CD4-positive, alpha-beta memory T cell (primary cell): ENCODE measurements at regions not wholly inside any gene's neighbourhood (a gene's known extent, or its start where the extent isn't known, plus 50 kb on each side); places are given as distances from the start of the nearest gene placed in this dataset.

Experiments used
- CTCF ChIA-PET: fragments of 350-600 bp; sonication (Branson Sonifier 250); formaldehyde crosslinking; loops from one replicate; lab custom pipeline; 2021; ENCODE audit warnings: inconsistent platforms; ENCODE audit not compliant: partially characterized antibody; lab: Charles Lee
- POLR2A ChIA-PET: fragments of 350-600 bp; sonication (Branson Sonifier 250); formaldehyde crosslinking; loops from one replicate; lab custom pipeline; 2021; ENCODE audit not compliant: partially characterized antibody; lab: Charles Lee
- DNase-seq, 5 donors: peaks; one replicate each; pipeline versions ENCODE4 v3.0.0 to v3.0.0-alpha.2; 2020 to 2022; ENCODE audit warnings: mixed read lengths in 1 of 5
- H3K27ac ChIP-seq: one replicate; pipeline ENCODE4 v1.7.0; 2013; ENCODE audit warnings: low read depth, low read length
- H3K27me3 ChIP-seq: 2 replicates; pipeline ENCODE4 v1.7.0; 2013; ENCODE audit warnings: mild to moderate bottlenecking, low read length, moderate library complexity; ENCODE audit not compliant: insufficient read depth
- H3K36me3 ChIP-seq: 2 replicates; pipeline ENCODE4 v1.7.0; 2013; ENCODE audit warnings: mild to moderate bottlenecking, low read length, moderate library complexity; ENCODE audit not compliant: insufficient read depth
- H3K4me1 ChIP-seq: 2 replicates; pipeline ENCODE4 v1.7.0; 2013; ENCODE audit warnings: mild to moderate bottlenecking, low read length, moderate library complexity; ENCODE audit not compliant: insufficient read depth
- H3K4me3 ChIP-seq, 2 donors: one replicate each; pipeline ENCODE4 v1.7.0; 2013; ENCODE audit warnings: low read length in 2 of 2, mild to moderate bottlenecking in 1 of 2
- H3K9me3 ChIP-seq, 2 donors: one replicate each; pipeline ENCODE4 v1.7.0; 2013; ENCODE audit warnings: low read length in 2 of 2, control low read depth in 1 of 2; ENCODE audit not compliant: control insufficient read depth in 1 of 2
- H3K27ac Mint-ChIP-seq, 7 donors: one replicate each; pipeline ENCODE4 v1.8.0; 2020 to 2021; ENCODE audit warnings: mixed read lengths in 7 of 7, mild to moderate bottlenecking in 6 of 7, inconsistent platforms in 3 of 7, moderate library complexity in 3 of 7
- H3K27me3 Mint-ChIP-seq, 2 donors: one replicate each; pipeline ENCODE4 v1.8.0; 2020 to 2021; ENCODE audit warnings: mixed read lengths in 2 of 2
- H3K36me3 Mint-ChIP-seq, 2 donors: one replicate each; pipeline ENCODE4 v1.8.0; 2020 to 2021; ENCODE audit warnings: mixed read lengths in 2 of 2, inconsistent platforms in 1 of 2, mild to moderate bottlenecking in 1 of 2
- H3K4me1 Mint-ChIP-seq, 4 donors: one replicate each; pipeline ENCODE4 v1.8.0; 2020 to 2021; ENCODE audit warnings: mixed read lengths in 4 of 4, mild to moderate bottlenecking in 1 of 4
- H3K4me3 Mint-ChIP-seq, 8 donors: one replicate each; pipeline ENCODE4 v1.8.0; 2020 to 2021; ENCODE audit warnings: mixed read lengths in 8 of 8, mild to moderate bottlenecking in 7 of 8, moderate library complexity in 6 of 8, inconsistent platforms in 3 of 8
- H3K9me3 Mint-ChIP-seq, 8 donors: one replicate each; pipeline ENCODE4 v1.8.0; 2020 to 2021; ENCODE audit warnings: mixed read lengths in 8 of 8, mild to moderate bottlenecking in 5 of 8, inconsistent platforms in 3 of 8, moderate library complexity in 1 of 8
- intact Hi-C: fragments of 100-400 bp; cut with micrococcal nuclease; formaldehyde crosslinking; loops from one replicate; pipeline ENCODE4 v1.15.1; 2023

GRCh38 chr9:89808756-89809181, 204.0 kb downstream of the GADD45G start:
- no peak overlapping the region for H3K4me3 ChIP-seq
- POLR2A ChIA-PET, result no interaction called here
- Mint-ChIP-seq H3K4me1 (no peaks in the 10 kb centered on the region), H3K27me3 (no peaks in the 10 kb centered on the region), H3K9me3 (no peaks in the 10 kb centered on the region), H3K36me3 (no peaks in the 10 kb centered on the region), H3K27ac (no peak overlapping the region), H3K4me3 (no peak overlapping the region)
- H3K27ac ChIP-seq, result no peak overlapping the region
- H3K36me3 ChIP-seq, result no peaks in the 10 kb centered on the region
- CTCF ChIA-PET, result no interaction called here
- no peak for DNase-seq
- H3K9me3 ChIP-seq, result no peaks in the 10 kb centered on the region
- H3K4me1 ChIP-seq, result no peaks in the 10 kb centered on the region
- intact Hi-C loops, result no loop called here
- H3K27me3 ChIP-seq, result no peaks in the 10 kb centered on the region

GRCh38 chr9:89810431-89810830, 205.6 kb downstream of the GADD45G start:
- Mint-ChIP-seq H3K27ac (no peak overlapping the region), H3K9me3 (no peaks in the 10 kb centered on the region), H3K27me3 (no peaks in the 10 kb centered on the region), H3K36me3 (no peaks in the 10 kb centered on the region), H3K4me1 (peaks cover 0 to 9% (median 2%) of the 10 kb centered on the region in 4 donors), H3K4me3 (no peak overlapping the region)
- no peaks in the 10 kb centered on the region for H3K9me3 ChIP-seq
- intact Hi-C loops, result no loop called here
- CTCF ChIA-PET, result no interaction called here
- H3K4me1 ChIP-seq, result no peaks in the 10 kb centered on the region
- H3K36me3 ChIP-seq, result no peaks in the 10 kb centered on the region
- POLR2A ChIA-PET, result no interaction called here
- H3K27ac ChIP-seq, result no peak overlapping the region
- no peak for DNase-seq
- H3K4me3 ChIP-seq, result no peak overlapping the region
- no peaks in the 10 kb centered on the region for H3K27me3 ChIP-seq

- intact Hi-C loops, result no loop called here
- DNase-seq, result no peak
- peaks cover 0 to 9% (median 2%) of the 10 kb centered on the region in 4 donors for H3K4me1 Mint-ChIP-seq
- no peaks in the 10 kb centered on the region for H3K36me3 Mint-ChIP-seq
- ChIA-PET POLR2A (no interaction called here), CTCF (no interaction called here)
- Histone ChIP-seq H3K36me3 (no peaks in the 10 kb centered on the region), H3K4me3 (no peak overlapping the region), H3K27me3 (no peaks in the 10 kb centered on the region), H3K4me1 (no peaks in the 10 kb centered on the region), H3K9me3 (no peaks in the 10 kb centered on the region), H3K27ac (no peak overlapping the region)
- no peaks in the 10 kb centered on the region for H3K27me3 Mint-ChIP-seq
- no peak overlapping the region for H3K4me3 Mint-ChIP-seq
- H3K27ac Mint-ChIP-seq, result no peak overlapping the region
- H3K9me3 Mint-ChIP-seq, result no peaks in the 10 kb centered on the region
These were observed 206.5 kb downstream of the GADD45G start for GRCh38 chr9:89811356-89811755.

- Histone ChIP-seq H3K27me3 (no peaks in the 10 kb centered on the region), H3K36me3 (no peaks in the 10 kb centered on the region), H3K9me3 (no peaks in the 10 kb centered on the region), H3K4me1 (no peaks in the 10 kb centered on the region), H3K27ac (no peak overlapping the region), H3K4me3 (no peak overlapping the region)
- POLR2A ChIA-PET, result no interaction called here
- Mint-ChIP-seq H3K27me3 (peaks cover 1 to 2% of the 10 kb centered on the region in 2 donors), H3K4me3 (no peak overlapping the region), H3K9me3 (no peaks in the 10 kb centered on the region), H3K27ac (no peak overlapping the region), H3K36me3 (no peaks in the 10 kb centered on the region), H3K4me1 (peaks cover 0 to 9% (median 2%) of the 10 kb centered on the region in 4 donors)
- intact Hi-C loops, result no loop called here
- DNase-seq, result no peak
- CTCF ChIA-PET, result no interaction called here
These were observed 207.2 kb downstream of the GADD45G start for GRCh38 chr9:89811886-89812450.

- no peaks in the 10 kb centered on the region for H3K36me3 ChIP-seq
- ChIA-PET POLR2A (no interaction called here), CTCF (no interaction called here)
- H3K9me3 ChIP-seq, result no peaks in the 10 kb centered on the region
- Mint-ChIP-seq H3K27ac (no peak overlapping the region), H3K4me3 (no peak overlapping the region), H3K36me3 (no peaks in the 10 kb centered on the region), H3K27me3 (peaks cover 1 to 2% of the 10 kb centered on the region in 2 donors), H3K9me3 (no peaks in the 10 kb centered on the region), H3K4me1 (peaks cover 0 to 9% (median 2%) of the 10 kb centered on the region in 4 donors)
- intact Hi-C loops, result no loop called here
- no peaks in the 10 kb centered on the region for H3K27me3 ChIP-seq
- H3K4me1 ChIP-seq, result no peaks in the 10 kb centered on the region
- no peak for DNase-seq
- no peak overlapping the region for H3K4me3 ChIP-seq
- no peak overlapping the region for H3K27ac ChIP-seq
These were observed 207.9 kb downstream of the GADD45G start for GRCh38 chr9:89812556-89813181.

GRCh38 chr9:89813482-89813881, 208.7 kb downstream of the GADD45G start:
- H3K27me3 ChIP-seq, result no peaks in the 10 kb centered on the region
- Mint-ChIP-seq H3K4me1 (peaks cover 0 to 9% (median 2%) of the 10 kb centered on the region in 4 donors), H3K4me3 (no peak overlapping the region), H3K36me3 (no peaks in the 10 kb centered on the region), H3K9me3 (no peaks in the 10 kb centered on the region), H3K27ac (no peak overlapping the region), H3K27me3 (peaks cover 1 to 3% of the 10 kb centered on the region in 2 donors)
- DNase-seq, result no peak
- intact Hi-C loops, result no loop called here
- ChIA-PET CTCF (interaction anchor here (0.6 to 0.8 kb wide), 3 partner anchors 68 to 197 kb away, joined by 3 read pairs; no protein-coding TSS in a partner anchor), POLR2A (no interaction called here)
- H3K4me3 ChIP-seq, result no peak overlapping the region
- no peaks in the 10 kb centered on the region for H3K36me3 ChIP-seq
- no peaks in the 10 kb centered on the region for H3K9me3 ChIP-seq
- no peak overlapping the region for H3K27ac ChIP-seq
- H3K4me1 ChIP-seq, result no peaks in the 10 kb centered on the region

- Mint-ChIP-seq H3K27me3 (peaks cover 1 to 3% of the 10 kb centered on the region in 2 donors), H3K4me1 (peaks cover 0 to 9% (median 2%) of the 10 kb centered on the region in 4 donors), H3K9me3 (no peaks in the 10 kb centered on the region), H3K27ac (peak overlapping the region in 1 of 7 donors; percentile 62), H3K36me3 (no peaks in the 10 kb centered on the region), H3K4me3 (no peak overlapping the region)
- Histone ChIP-seq H3K9me3 (no peaks in the 10 kb centered on the region), H3K27ac (no peak overlapping the region), H3K4me3 (no peak overlapping the region), H3K36me3 (no peaks in the 10 kb centered on the region), H3K4me1 (no peaks in the 10 kb centered on the region), H3K27me3 (no peaks in the 10 kb centered on the region)
- ChIA-PET CTCF (interaction anchor here (0.6 to 1.2 kb wide), 3 partner anchors 69 to 217 kb away, joined by 3 read pairs; no protein-coding TSS in a partner anchor), POLR2A (no interaction called here)
- no peak for DNase-seq
- intact Hi-C loops, result no loop called here
These were observed 209.7 kb downstream of the GADD45G start for GRCh38 chr9:89814340-89815040.
